ENCODE measurements at regions not wholly inside any gene's neighbourhood (a gene's known extent, or its start where the extent isn't known, plus 50 kb on each side); places are given as distances from the start of the nearest gene placed in this dataset.

GRCh38 chr2:121034551-121034950 lies 250.5 kb downstream of the TFCP2L1 start:
- POLR2A ChIA-PET, result no interaction called here
- H2AFZ ChIP-seq (ENCODE audit: control insufficient read depth, low read depth, low read length), result no peak overlapping the region
- in situ Hi-C loops (cut with MboI) (no loop called here), intact Hi-C loops (cut with micrococcal nuclease; ENCODE audit: unreplicated experiment) (no loop called here)
- no peak overlapping the region for H3K4me2 ChIP-seq (ENCODE audit: control insufficient read depth, insufficient read depth)
- H3K27me3 ChIP-seq (replicated peaks in 1 of 2; ENCODE audit: control insufficient read depth in 2 of 2, insufficient read depth in 2 of 2, low read length in 1 of 2), result peaks cover 0 to 5% of the 10 kb centered on the region in 2 experiments; a peak in 3 of 4 replicates
- H4K20me1 ChIP-seq (ENCODE audit: control insufficient read depth, insufficient read depth), result no peaks in the 10 kb centered on the region
- DNase-seq (ENCODE audit: low read depth, low spot score) (no peak), ATAC-seq (no peak), FAIRE-seq (no peak)
- no peaks in the 10 kb centered on the region for H3K36me3 ChIP-seq (ENCODE audit: control insufficient read depth in 2 of 2, insufficient read depth in 2 of 2, low read length in 1 of 2)
- SMC1A ChIA-PET (ENCODE audit: uncharacterized antibody, unreplicated experiment), result no interaction called here
- H3K9me3 ChIP-seq (replicated peaks; ENCODE audit: control insufficient read depth, insufficient read depth, low read length), result no peaks in the 10 kb centered on the region
- H3K9ac ChIP-seq (ENCODE audit: control insufficient read depth, insufficient read depth, low read length), result no peak overlapping the region
- CTCF ChIA-PET, result interaction anchor here (0.6 kb wide), 1 partner anchor 36 kb away, joined by 3 read pairs; no protein-coding TSS in a partner anchor
- no peaks in the 10 kb centered on the region for H3K4me1 ChIP-seq (ENCODE audit: control insufficient read depth, insufficient read depth, low read length)
- H3K27ac ChIP-seq (ENCODE audit: control insufficient read depth, insufficient read depth), result no peak overlapping the region
- no TSS peak for BruUV-seq (replicated peaks)
- WGBS (ENCODE audit: insufficient coverage, insufficient replicate concordance, low lambda C conversion rate, missing lambda C conversion rate), result 0% methylated on average over 5 of the region's 5 CpGs
- H3K4me3 ChIP-seq, result no peak overlapping the region
- H3K79me2 ChIP-seq (ENCODE audit: control insufficient read depth, insufficient read depth, low read length), result no peaks in the 10 kb centered on the region
- no peak for TF ChIP-seq PAX8 (IDR thresholded peaks at IDR 0.05)
- no peak for TF ChIP-seq ESRRA (IDR thresholded peaks at IDR 0.05; ENCODE audit: low read length)
- TF ChIP-seq ZZZ3 (IDR thresholded peaks at IDR 0.05; ENCODE audit: control insufficient read depth, insufficient read length, low read depth), result no peak
- TF ChIP-seq SUPT20H (IDR thresholded peaks at IDR 0.05; ENCODE audit: borderline replicate concordance, control insufficient read depth, low read depth, low read length), result no peak
- TF ChIP-seq SREBF2 (IDR thresholded peaks at IDR 0.05; ENCODE audit: low read length), result no peak
- TF ChIP-seq EP300 (IDR thresholded peaks at IDR 0.05; ENCODE audit: borderline replicate concordance in 1 of 2, control insufficient read depth in 1 of 2, low read depth in 2 of 2, low read length in 2 of 2), result no peak
- no peak for TF ChIP-seq ZNF207 (IDR thresholded peaks at IDR 0.05; ENCODE audit: borderline replicate concordance)
- RAD21 ChIA-PET (ENCODE audit: unreplicated experiment), result no interaction called here

GRCh38 chr2:121036226-121036692 lies 248.7 kb downstream of the TFCP2L1 start:
- Histone ChIP-seq H4K20me1 (ENCODE audit: control insufficient read depth, insufficient read depth) (no peaks in the 10 kb centered on the region), H3K36me3 (ENCODE audit: control insufficient read depth in 2 of 2, insufficient read depth in 2 of 2, low read length in 1 of 2) (no peaks in the 10 kb centered on the region), H3K9ac (ENCODE audit: control insufficient read depth, insufficient read depth, low read length) (no peak overlapping the region), H3K27me3 (replicated peaks in 1 of 2; ENCODE audit: control insufficient read depth in 2 of 2, insufficient read depth in 2 of 2, low read length in 1 of 2) (peaks cover 0 to 5% of the 10 kb centered on the region in 2 experiments; a peak in 3 of 4 replicates), H3K4me1 (ENCODE audit: control insufficient read depth, insufficient read depth, low read length) (no peaks in the 10 kb centered on the region), H3K4me2 (ENCODE audit: control insufficient read depth, insufficient read depth) (no peak overlapping the region), H3K27ac (ENCODE audit: control insufficient read depth, insufficient read depth) (no peak overlapping the region), H3K4me3 (no peak overlapping the region), H3K9me3 (replicated peaks; ENCODE audit: control insufficient read depth, insufficient read depth, low read length) (no peaks in the 10 kb centered on the region), H3K79me2 (ENCODE audit: control insufficient read depth, insufficient read depth, low read length) (no peaks in the 10 kb centered on the region), H2AFZ (ENCODE audit: control insufficient read depth, low read depth, low read length) (no peak overlapping the region)
- 2% methylated on average over 2 of the region's 2 CpGs for WGBS (ENCODE audit: insufficient coverage, insufficient replicate concordance, low lambda C conversion rate, missing lambda C conversion rate)
- ChIA-PET POLR2A (no interaction called here), CTCF (interaction anchor here (1.2 kb wide), 1 partner anchor 14 kb away, joined by 3 read pairs; no protein-coding TSS in a partner anchor), SMC1A (ENCODE audit: uncharacterized antibody, unreplicated experiment) (no interaction called here), RAD21 (ENCODE audit: unreplicated experiment) (no interaction called here)
- no TSS peak for BruUV-seq (replicated peaks)
- ATAC-seq (no peak), FAIRE-seq (no peak), DNase-seq (ENCODE audit: low read depth, low spot score) (no peak)
- in situ Hi-C loops (cut with MboI) (no loop called here), intact Hi-C loops (cut with micrococcal nuclease; ENCODE audit: unreplicated experiment) (no loop called here)
- no peak for TF ChIP-seq POLR2AphosphoS2 (IDR thresholded peaks at IDR 0.05; ENCODE audit: low read depth, low read length)
- TF ChIP-seq STAT3 (IDR thresholded peaks at IDR 0.05; ENCODE audit: low read depth, low read length), result no peak
- no peak for TF ChIP-seq ZNF207 (IDR thresholded peaks at IDR 0.05; ENCODE audit: borderline replicate concordance)
- no peak for TF ChIP-seq ZNF274 (IDR thresholded peaks at IDR 0.05; ENCODE audit: insufficient read depth, insufficient read length)
- no peak for TF ChIP-seq NR2C2 (IDR thresholded peaks at IDR 0.05; ENCODE audit: borderline replicate concordance, control insufficient read depth, insufficient read length, low read depth)
- no peak for TF ChIP-seq HSF1 (IDR thresholded peaks at IDR 0.05; ENCODE audit: low read depth, low read length)
- TF ChIP-seq CBX5 (IDR thresholded peaks at IDR 0.05; ENCODE audit: low read depth), result no peak
- TF ChIP-seq BCL3 (IDR thresholded peaks at IDR 0.05; ENCODE audit: borderline replicate concordance, insufficient read depth, low read depth, low read length, poor library complexity, severe bottlenecking), result no peak
- TF ChIP-seq ATF7 (IDR thresholded peaks at IDR 0.05; ENCODE audit: low read depth), result no peak
- TF ChIP-seq NFXL1 (IDR thresholded peaks at IDR 0.05; ENCODE audit: borderline replicate concordance), result no peak
